HG02943 (cell line): ENCODE measurements at regions not wholly inside any gene's neighbourhood (a gene's known extent, or its start where the extent isn't known, plus 50 kb on each side); places are given as distances from the start of the nearest gene placed in this dataset.
"Not testable (repeated sequence)": the region's sequence is repeated elsewhere in the genome, so short reads cannot be mapped to it uniquely, and the experiment has no call there.

Experiments used
- ATAC-seq: cut with Tn5 transposase; IDR thresholded peaks from one replicate; pipeline ENCODE4 v1.9.1; 2021; ENCODE audit warnings: mild to moderate bottlenecking, low read depth, moderate library complexity; ENCODE audit not compliant: unreplicated experiment

DNA sequence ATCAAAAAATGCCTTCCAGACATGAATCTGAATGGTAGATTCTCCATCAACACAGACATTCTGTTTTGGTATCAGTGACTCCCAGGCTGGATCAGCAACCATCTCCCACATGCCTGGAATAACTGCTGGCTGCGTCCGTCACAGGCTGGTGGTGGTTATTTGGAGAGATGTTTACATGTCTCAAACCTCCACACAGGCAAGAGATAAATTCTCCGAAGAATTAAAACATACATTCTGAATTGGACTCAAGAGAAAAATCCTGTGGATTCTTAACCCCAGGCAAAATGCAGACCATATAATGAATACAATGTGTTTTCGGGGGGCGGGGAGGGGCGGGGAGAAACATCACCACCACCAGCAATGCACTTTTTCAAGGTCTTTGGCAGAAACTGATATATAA lies 108.2 kb downstream of the THBS2 start:
- no peak for ATAC-seq

DNA sequence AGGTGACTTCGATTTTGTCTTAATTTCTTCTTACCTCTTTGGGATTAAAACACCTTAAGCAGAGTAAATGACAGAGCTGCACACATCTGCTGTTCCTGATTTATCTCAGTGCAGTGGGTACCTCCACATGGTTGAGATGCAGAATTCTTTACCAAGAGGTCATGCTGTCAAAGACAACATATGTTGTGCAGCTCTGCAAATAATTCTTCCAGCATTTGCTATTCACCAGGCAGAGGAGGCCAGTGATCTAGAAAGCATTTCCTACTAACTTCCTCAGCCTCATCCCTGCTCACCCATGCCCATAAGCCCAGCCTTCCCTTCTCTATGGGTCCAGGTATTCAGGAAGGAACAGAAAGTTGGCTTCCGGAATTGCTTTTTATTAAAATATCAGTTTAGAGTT lies 109.3 kb downstream of the THBS2 start:
- no peak for ATAC-seq

DNA sequence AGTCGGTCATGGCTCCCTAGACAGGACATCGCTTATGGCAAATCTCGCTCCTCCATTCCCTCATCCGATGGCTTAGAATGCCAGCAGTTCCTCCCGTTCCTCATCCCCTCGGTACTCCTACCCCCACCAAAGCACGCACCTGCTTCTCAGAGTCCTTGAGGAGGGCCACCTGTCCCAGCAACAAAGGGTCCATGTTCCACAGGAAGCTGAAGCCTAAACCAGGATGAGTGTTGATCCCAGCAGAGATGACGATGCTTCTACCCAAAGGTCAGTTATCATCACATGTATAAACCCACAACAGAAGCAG lies 111.2 kb downstream of the THBS2 start:
- no peak for ATAC-seq

DNA sequence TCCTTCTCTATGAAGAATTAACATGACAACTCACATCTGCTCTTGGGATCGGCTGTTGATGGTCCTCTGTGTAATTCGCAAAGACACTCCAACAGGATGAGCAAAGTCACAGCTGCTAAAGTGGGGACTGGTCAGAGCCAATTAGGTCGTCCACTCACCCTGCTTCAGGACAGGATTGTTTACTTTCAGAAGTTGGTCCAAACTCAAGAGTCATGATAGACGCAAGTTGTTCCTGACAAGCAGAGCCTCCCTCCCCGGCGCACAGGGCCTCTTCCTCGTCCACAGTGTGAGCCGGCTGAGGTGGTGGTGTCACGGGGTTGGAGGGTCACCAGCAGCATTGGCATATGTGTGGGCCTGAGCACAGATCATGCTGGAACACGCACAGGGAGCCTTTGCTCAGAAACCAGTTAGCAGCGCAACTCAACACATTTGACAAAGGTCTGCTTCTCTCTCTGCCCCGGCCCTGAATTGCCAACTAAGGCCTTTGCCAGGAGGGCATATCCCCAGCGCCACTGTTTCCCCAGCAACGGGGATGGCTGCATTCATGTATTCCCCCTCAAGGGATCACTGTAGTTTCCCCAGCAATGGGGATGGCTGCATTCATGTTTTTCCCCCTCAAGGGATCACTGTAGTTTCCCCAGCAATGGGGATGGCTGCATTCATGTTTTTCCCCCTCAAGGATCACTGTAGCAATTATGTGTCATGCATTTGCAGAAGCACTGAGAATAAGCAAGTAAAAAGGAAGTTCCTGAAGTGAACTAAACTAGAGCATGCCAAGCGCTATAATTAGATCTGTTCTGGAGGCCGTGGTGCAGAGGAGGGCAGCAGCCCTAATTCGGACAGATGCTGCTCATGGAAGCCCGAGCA lies 111.7 kb downstream of the THBS2 start:
- no peak for ATAC-seq

DNA sequence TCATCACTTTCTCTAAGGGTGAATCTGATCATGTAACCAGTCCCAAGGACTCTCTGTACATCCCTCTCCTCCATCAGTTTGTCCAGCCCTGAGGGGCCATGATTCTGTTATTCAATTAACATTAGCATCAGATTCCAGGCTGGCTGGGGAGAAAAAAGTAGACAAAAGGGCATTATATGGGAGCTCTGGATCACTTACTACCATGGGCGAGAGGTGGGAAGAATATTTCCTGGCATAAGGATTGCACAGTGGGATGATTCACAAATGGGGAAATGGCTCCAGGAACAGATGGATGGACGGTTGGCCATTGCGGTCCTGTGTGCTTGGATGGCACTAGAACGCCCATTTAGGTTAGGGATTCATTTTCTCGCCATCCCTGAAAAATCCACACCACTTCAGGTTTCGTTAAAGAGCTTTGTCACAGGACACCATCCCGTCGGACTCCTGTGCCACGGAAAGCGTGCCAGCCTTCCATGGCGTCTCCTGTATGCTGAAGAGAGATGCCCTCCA lies 112.6 kb downstream of the THBS2 start:
- no peak for ATAC-seq

DNA sequence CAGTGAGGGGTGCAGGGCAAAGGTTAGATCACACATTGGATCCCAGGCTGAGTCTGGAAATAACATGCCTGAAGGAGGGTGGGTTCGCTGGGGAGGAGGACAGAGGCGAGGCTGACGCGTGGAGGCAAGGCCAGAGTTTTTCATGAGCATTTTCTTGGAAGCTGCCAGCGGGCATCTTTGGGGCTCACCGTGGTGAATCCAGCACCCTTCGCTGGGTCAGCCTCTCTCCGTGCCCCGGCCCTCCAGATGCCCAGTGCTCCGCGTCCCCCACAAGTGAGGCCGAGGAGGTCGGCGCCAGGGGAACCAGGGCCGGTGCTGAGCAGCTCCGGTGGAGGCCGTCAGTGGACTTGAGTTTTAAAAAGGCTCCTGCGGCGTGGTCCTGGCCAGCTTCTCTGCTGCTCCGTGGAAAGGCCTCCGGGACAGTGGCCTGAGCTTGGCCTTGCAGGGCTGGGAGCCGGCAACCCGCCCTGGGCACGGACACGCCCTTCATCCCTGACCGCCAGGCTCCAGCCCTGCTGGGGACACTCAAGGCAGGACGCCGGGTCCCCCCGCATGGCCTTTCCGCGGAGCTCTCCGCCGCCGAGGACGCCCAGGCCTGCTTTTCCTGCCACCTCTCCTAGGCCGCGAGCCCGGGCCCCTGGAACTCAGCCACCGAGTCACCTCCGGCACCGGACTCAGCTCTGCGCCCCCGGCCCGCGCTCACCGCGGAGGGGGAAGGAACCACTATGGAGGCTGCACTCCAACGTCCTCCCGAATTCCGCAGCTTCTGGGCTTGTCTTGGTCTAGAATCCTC lies 114.3 kb downstream of the THBS2 start:
- ATAC-seq = no peak

DNA sequence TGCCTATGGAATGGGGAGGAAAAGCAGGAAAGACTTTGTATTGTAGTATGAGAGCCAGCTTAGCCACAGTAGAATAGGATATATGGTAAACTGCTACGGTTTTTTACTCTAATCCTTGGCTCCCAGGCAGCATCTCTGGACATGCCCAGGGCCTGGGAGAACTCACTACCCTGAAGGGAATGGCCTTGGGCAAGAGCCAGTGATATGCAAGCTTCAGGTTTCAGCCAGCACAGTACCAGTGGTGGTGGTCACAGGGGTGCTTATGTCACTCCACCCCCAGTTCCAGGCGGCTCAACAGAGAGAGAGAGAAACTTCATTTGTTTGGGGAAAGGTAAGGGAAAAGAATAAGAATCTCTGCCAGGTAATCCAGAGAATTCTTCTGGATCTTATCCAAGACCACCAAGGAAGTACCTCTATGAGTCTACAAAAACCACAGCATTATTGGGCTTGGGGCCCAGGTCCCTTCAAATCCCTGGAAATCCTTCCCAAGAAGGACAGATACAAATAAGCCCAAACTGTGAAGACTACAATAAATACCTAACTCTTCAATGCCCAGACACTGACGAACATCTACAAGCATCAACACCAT lies 121.2 kb downstream of the THBS2 start:
- ATAC-seq = no peak

DNA sequence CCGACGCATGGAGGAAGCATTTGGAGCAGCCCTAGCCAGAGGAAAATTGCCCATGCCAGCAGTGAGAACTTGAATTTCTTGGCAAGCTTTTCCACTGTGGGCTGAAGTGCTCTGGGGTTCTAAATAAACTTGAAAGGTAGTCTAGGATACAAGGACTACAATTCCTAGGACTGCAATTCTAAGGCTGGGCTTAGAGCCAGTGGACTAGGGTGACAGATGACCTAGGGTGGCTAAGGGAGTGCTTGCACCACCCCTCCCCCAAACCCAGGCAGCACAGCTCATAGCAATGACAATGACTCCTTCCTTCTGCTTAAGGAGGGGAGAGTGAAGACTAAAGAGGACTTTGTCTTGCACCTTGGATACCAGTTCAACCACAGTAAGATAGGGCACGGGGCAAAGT lies 122.3 kb downstream of the THBS2 start:
- no peak for ATAC-seq

DNA sequence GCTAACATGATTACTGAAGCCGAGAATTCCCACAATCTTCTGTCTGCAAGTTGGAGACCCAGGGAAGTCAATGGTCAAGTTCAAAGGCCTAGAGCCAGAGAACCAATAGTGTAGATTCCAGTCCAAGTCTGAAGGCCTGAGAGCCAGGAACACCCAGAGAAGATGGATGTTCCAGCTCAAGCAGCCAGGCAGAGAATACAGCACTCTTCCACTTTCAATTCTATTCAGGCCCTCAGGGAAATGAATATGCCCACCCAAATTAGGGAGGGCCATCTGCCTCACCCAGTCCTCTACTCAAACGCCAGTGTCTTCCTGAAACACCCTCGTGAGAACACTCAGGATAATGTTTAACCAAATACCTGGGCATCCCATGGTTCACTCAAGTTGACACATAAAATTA lies 123.5 kb downstream of the THBS2 start:
- ATAC-seq = no peak

DNA sequence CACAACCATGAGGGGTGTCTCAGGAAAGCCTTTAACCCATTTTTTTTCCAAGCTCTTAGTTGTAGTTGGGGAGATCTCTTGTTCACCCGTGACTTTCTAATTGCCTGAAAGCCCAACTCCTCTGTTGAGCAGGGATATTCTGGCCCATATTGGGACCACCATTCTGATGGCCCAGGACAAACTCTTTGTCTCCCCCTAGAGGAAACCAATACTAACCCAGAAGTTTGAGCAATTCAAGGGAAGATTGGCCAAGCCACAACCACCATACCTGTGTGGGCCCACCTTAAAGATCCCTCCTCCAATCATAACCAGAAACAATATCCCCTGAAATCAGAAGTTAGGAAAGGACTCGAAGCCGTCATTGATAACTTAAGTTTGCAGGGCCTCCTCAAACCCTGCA lies 132.6 kb downstream of the THBS2 start:
- no peak for ATAC-seq

DNA sequence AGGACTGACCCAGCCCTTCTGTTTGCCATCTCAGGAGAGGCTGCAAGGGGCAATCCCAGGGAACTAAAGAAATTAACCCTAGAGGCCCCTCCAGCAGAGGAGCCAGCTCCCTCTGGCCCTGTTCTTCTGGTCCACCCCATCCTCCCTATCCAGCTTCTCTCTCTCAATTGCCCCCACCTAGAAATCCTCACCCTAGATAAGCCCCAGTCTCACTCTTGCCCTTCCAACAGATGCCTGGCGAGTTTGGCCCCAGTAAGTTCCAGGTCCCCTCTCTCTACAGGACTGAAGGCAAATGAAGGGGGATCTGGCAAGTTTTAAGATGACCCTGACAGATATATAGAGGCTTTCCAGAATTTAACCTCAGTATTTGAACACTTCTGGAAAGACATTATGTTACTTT lies 134.0 kb downstream of the THBS2 start:
- ATAC-seq = no peak

DNA sequence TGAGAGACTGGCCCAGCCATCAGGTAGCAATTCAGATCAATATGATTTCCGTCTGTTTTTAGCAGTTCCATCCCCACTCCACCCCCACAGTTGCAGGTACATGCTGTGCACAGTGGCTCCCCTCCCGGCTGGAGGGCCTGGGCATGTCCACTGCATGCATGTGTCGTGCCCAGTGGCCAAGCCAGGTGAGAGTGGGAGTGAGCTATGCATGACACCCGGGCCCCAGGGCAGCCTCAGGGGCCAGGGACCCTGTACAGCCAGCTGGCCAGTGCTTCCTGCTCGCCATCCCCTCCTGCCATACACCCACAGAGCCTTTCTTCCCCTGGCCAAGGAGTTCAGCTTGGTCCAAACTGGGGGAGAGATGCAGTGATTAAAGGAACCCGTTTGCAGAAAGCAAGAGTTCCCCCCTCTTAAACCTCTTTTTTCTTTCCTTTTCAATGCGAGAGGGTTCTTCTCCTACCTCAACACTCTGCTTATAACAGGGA lies 135.3 kb downstream of the THBS2 start:
- ATAC-seq = no peak

DNA sequence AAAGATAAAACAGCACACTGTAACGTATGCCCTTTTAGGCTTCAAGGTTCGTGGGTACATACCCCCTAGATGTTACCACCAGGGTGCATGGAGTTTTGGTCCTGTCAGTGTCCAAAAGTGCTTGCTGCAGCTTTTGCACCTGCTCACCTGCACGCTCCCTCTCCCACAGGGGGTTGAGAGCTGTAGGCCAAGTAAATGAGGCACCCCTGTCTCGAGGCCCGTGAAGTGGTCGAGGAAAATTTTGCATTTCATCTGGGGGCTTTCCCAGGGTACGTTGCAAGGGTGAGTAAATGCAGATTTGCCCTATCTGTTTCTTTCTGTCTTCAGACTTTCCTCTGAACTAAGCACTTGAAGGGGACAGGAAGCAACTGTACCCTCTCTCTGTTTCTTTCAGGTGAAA lies 136.0 kb downstream of the THBS2 start:
- ATAC-seq = no peak

DNA sequence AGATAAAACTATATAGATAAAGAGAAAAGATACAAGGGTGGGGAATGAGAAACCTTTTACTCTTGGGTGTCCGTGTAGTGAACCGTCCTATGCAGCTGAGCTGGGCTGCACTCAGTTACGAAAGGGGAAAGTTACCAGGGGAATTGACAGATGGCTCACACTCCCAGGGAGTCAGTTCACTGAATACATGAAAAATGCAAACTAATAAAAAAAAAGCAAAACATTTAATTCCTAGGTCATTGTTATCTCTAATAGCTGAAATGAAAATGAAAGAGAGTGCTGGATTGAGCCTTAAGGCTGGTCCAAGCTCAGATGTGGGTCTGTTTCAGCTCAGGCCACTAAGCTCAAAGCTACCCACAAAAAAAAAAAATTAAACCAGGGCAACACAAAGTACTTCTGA lies 138.0 kb downstream of the THBS2 start:
- ATAC-seq = peak; percentile 48

DNA sequence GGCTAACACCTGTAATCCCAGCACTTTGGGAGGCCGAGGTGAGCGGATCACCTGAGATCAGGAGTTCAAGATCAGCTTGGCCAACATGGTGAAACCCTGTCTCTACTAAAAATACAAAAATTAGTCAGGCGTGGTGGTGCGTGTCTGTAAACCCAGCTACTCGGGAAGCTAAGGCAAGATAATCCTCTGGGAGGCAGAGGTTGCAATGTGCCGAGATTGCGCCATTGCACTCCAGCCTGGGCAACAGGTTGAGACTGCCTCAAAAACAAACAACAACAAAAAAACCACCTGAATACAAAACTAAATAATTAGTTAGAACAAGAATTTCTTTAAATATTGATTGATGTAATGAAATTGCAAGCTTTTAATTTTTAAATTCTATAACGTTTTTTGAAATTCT lies 139.0 kb downstream of the THBS2 start:
- ATAC-seq = not testable (repeated sequence)

DNA sequence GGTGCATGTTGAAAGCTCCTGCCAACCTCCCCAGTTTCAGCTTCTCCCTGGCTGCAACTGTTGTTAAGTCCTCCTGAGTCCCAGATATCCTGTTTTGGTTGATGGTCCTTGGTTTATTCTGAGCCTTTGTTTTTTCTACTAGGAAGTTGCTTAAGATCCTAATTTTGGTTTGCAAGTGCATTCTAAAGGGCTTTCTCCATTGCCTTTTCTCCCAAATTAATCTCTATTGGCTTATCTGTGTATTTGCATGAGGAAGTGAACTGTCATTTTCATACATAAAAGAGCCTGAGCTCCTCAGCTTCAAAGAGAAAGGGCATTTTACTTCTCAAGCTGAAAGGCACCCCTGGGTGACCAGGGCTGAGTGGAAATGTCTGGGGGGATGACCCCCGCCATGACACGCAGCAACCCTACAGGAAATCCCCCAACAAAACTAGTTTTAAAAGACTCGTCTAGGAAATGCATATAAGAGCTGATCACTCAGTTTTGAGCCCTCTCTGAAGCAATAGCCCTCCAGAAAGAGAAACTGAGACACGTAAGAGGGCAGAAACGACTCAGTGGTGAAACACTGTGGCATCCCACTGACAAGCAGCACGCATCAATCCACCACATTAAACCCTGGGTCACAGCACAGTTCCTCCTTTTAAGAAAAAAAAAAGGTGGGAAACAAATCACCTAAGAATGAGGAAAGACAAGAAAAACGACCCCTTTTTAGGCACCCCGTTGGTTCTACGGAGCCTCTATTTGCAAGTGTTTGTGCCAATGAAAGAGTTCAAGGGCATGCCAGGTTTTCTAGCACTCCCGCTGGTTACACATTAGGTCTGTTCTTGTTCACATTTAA lies 140.9 kb downstream of the THBS2 start:
- peak; percentile 58 for ATAC-seq

DNA sequence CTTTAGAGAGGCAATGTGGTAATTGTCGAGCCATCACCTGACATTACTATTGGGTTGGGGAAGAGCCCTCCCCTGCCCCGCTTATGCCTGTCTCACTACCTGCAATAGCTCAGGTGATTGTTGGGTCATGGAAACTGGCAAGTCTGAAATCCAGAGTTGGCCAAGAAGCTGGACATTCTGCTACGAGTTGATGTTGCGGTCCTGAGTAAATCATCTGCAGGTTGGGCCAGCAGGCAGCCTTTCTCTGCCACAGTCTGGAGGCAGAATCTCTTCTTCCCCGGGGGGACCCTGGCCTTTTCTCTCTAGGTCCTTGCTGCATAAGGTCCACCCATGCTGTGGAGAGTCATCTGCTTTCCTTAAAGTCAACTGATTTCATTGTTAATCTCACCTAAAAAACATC lies 142.4 kb downstream of the THBS2 start:
- ATAC-seq = no peak

DNA sequence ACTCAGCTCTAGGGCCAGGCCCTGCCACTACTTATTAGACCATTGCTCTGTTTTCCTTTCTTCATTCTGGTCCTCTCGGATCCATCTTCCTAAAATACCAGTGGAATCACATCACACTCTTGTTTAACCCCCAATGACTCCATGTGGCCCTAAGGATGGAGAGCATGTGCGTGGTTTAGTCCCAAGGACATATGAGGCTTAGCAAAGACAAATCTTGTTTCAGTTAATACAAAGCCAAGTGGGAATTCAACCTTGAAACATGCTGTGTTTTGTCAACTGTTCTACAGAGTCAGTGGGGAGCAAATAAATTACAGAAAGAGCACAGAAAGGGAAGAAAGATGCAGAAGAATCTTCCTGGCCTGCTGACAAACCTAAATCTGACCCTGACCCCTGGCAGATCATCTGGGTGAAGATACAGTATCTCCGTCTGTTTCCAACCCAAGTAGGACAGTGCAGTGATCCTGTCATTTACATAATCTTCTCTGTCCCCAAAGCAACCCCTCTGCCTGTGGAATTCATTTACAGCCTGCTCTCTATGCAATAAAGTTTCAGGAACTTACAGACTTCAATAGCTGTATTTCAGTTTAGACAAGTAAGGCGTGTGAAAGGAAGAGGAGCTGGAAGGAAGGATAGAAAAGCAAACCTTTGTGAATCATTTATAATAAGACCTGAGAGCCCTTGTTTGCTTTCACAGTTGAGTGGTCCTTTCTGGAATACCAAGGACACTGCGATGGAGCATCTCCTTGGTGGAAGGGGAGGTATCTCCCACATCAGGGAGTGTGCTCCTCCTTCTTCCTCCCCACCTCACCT lies 144.0 kb downstream of the THBS2 start:
- no peak for ATAC-seq

DNA sequence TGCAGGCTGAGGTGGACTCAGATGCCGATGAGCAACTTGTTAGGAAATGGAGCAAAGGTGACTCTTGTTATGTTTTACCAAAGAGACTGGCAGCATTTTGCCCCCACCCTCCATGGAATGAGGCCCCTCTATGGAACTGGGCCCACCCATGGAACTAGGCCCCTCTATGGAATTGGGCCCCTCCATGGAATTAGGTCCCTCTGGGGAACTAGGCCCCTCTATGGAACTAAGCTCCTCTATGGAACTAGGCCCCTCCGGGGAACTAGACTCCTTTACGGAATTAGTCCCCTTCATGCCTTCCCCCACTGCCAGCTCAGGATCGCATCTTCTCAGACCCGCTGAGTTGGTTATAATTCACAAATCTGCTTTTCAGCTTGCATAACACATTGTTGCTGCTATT lies 144.9 kb downstream of the THBS2 start:
- ATAC-seq = no peak

DNA sequence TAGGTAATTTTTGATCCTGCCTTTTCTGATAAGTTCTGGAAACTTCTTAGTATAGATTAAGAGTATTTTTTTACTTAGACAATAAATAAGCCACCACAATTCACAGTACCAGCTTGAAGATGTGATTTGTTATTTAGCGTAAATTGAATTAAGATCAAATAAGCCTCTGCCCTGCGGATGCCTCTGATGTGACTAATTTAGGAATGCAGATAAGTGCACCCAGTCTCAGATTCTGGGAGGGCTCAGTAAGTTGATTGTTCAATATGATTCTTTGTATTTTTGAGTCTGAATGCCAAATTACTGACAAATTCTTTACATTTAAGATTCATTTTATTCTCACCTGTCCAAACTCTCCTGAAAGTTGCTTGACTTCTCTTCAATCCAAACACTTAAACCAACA lies 147.5 kb downstream of the THBS2 start:
- no peak for ATAC-seq
